ENCODE measurements at regions not wholly inside any gene's neighbourhood (a gene's known extent, or its start where the extent isn't known, plus 50 kb on each side); places are given as distances from the start of the nearest gene placed in this dataset.

DNA sequence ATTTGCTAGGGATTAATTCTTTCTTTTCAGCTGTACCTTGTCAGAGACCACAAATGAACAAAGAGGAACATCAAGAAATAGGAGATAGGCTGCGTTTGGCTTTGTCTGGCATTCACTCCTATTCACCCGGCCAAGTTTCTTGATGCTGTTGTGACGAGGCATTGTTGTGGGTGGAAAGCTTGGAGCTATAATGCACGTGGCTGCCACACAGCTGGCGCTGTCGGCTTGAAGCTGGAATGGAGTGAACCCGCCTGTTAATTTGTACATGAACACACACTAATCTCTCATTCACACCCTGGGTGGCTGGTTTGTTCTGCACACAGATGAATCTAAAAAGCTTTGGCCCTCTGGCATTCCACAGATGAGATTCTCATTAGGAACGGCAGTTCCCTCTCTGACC lies 274.9 kb upstream of the GYPC start:
- TF ChIP-seq, protein P1, sequence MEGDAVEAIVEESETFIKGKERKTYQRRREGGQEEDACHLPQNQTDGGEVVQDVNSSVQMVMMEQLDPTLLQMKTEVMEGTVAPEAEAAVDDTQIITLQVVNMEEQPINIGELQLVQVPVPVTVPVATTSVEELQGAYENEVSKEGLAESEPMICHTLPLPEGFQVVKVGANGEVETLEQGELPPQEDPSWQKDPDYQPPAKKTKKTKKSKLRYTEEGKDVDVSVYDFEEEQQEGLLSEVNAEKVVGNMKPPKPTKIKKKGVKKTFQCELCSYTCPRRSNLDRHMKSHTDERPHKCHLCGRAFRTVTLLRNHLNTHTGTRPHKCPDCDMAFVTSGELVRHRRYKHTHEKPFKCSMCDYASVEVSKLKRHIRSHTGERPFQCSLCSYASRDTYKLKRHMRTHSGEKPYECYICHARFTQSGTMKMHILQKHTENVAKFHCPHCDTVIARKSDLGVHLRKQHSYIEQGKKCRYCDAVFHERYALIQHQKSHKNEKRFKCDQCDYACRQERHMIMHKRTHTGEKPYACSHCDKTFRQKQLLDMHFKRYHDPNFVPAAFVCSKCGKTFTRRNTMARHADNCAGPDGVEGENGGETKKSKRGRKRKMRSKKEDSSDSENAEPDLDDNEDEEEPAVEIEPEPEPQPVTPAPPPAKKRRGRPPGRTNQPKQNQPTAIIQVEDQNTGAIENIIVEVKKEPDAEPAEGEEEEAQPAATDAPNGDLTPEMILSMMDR (IDR thresholded peaks at IDR 0.05), result no peak
- no peak for TF ChIP-seq EP300 (IDR thresholded peaks at IDR 0.05)
